GF-D8 (cell line): ENCODE measurements at regions not wholly inside any gene's neighbourhood (a gene's known extent, or its start where the extent isn't known, plus 50 kb on each side); places are given as distances from the start of the nearest gene placed in this dataset.

Experiments
- DNase-seq: peaks from one replicate; lab custom pipeline; 2025; lab: John Stamatoyannopoulos, UW

- no peak for DNase-seq
Observed at GRCh38 chr5:63726496-63726895, 235.7 kb downstream of the HTR1A start.

GRCh38 chr5:63719147-63719546, 243.1 kb downstream of the HTR1A start:
- DNase-seq, result no peak

- DNase-seq, result no peak
Observed at GRCh38 chr5:63700241-63700640, 262.0 kb downstream of the HTR1A start.

- no peak for DNase-seq
Observed at GRCh38 chr5:63697811-63698210, 264.4 kb downstream of the HTR1A start.

- DNase-seq, result no peak
Observed at GRCh38 chr5:63690546-63690945, 271.7 kb downstream of the HTR1A start.

GRCh38 chr5:63687854-63688516, 274.3 kb downstream of the HTR1A start:
- DNase-seq, result no peak

- no peak for DNase-seq
Observed at GRCh38 chr5:63686938-63687337, 275.3 kb downstream of the HTR1A start.

GRCh38 chr5:63686181-63686580, 276.1 kb downstream of the HTR1A start:
- DNase-seq, result no peak

GRCh38 chr5:63685454-63685853, 276.8 kb downstream of the HTR1A start:
- no peak for DNase-seq

GRCh38 chr5:63674881-63675280, 287.4 kb downstream of the HTR1A start:
- DNase-seq, result no peak

GRCh38 chr5:63655043-63655442, 307.2 kb downstream of the HTR1A start:
- DNase-seq, result no peak

- no peak for DNase-seq
Observed at GRCh38 chr5:63650581-63650980, 311.7 kb downstream of the HTR1A start.

- no peak for DNase-seq
Observed at GRCh38 chr5:63648376-63648775, 313.9 kb downstream of the HTR1A start.

GRCh38 chr5:63629951-63630630, 332.2 kb downstream of the HTR1A start:
- no peak for DNase-seq

GRCh38 chr5:63613442-63613841, 348.8 kb downstream of the HTR1A start:
- DNase-seq, result no peak

- no peak for DNase-seq
Observed at GRCh38 chr5:63603996-63604395, 358.2 kb downstream of the HTR1A start.

GRCh38 chr5:63602971-63603370, 359.3 kb downstream of the HTR1A start:
- DNase-seq, result no peak

GRCh38 chr5:63596254-63596653, 366.0 kb downstream of the HTR1A start:
- no peak for DNase-seq

- no peak for DNase-seq
Observed at GRCh38 chr5:63573380-63573779, 388.9 kb downstream of the HTR1A start.

- DNase-seq, result no peak
Observed at GRCh38 chr5:63572740-63573139, 389.5 kb downstream of the HTR1A start.

- DNase-seq, result no peak
Observed at GRCh38 chr5:63570752-63571151, 391.5 kb downstream of the HTR1A start.

GRCh38 chr5:63564789-63565188, 397.5 kb downstream of the HTR1A start:
- DNase-seq, result no peak

GRCh38 chr5:63563008-63563917, 399.0 kb downstream of the HTR1A start:
- DNase-seq, result no peak
